ENCODE measurements at regions not wholly inside any gene's neighbourhood (a gene's known extent, or its start where the extent isn't known, plus 50 kb on each side); places are given as distances from the start of the nearest gene placed in this dataset.

DNA sequence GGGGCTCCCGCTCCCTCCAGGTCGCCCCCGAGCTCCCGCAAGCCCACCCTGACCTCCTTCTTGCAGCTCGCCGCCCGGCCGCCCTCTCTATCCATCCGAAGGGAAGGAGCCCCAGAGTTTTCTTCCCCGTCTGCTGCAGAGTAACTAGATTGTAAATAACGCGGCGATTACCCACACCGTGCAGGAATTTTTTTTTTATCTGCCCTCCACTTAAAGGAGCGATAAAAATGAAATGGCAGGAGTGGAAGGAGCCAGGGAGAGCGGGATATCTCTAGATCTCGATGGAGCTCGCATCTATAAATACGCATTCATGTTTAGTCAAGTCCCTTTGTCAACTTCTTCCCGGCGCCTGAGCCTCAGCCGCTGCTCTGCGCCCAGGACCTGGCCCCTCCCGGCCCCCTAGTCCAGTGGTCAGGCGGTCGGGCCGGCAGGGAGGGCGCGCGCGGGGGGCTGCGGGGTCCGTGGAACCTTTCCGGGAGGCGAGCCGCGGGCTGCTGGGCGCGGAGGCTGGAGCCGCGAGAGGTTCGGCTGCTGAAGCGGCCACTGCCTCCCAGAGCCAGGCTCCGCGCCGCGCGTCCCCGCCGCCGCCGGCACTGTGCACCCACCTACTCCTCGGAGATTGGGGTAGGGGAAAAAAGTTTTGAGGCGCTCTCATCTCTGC, 386.0 kb downstream of the BCAT1 start:
- 0% methylated on average over 2 of the region's 54 CpGs; no CpG with 5 or more reads in 1 of the 2 experiments for WGBS, 2 experiments (ENCODE audit: extremely low coverage in 2 of 2, insufficient read length in 1 of 2)
- Histone ChIP-seq H3K27me3 (ENCODE audit: control insufficient read depth, insufficient read depth, low read length) (no peaks in the 10 kb centered on the region), H3K27ac (ENCODE audit: insufficient read depth, low read length) (peak overlapping the region; percentile 75), H4K20me1 (ENCODE audit: insufficient read depth, low read length) (no peaks in the 10 kb centered on the region), H4K8ac (ENCODE audit: low read depth in 2 of 2, low read length in 2 of 2) (peak overlapping the region; percentile 16 to 80; a peak in 2 of 4 replicates), H3K4ac (ENCODE audit: low read depth, low read length) (peak overlapping the region; percentile 94), H3K14ac (replicated peaks; ENCODE audit: low read depth, low read length) (peak overlapping the region; percentile 98), H2BK120ac (ENCODE audit: low read depth, low read length) (peak overlapping the region; percentile 87), H3K36me3 (ENCODE audit: control insufficient read depth, insufficient read depth, low read length) (no peaks in the 10 kb centered on the region), H3K9me3 (ENCODE audit: control insufficient read depth, insufficient read depth, low read length) (no peaks in the 10 kb centered on the region), H3K4me1 (ENCODE audit: control insufficient read depth, insufficient read depth, low read length) (peaks cover 5% of the 10 kb centered on the region; the same call in 1 of the 2 replicates), H3K9me1 (ENCODE audit: insufficient read depth, low read length) (no peaks in the 10 kb centered on the region), H4K5ac (ENCODE audit: low read depth, low read length) (peak overlapping the region; percentile 28; the same call in 1 of the 2 replicates), H3K4me3 (ENCODE audit: insufficient read depth, low read depth, low read length) (peak overlapping the region; percentile 98), H3K4me2 (ENCODE audit: low read depth, low read length) (peak overlapping the region; percentile 92), H3K56ac (ENCODE audit: extremely low read depth, insufficient read depth, low read length) (peak overlapping the region; percentile 84; the same call in 1 of the 2 replicates), H3K79me1 (ENCODE audit: low read depth in 1 of 2, low read length in 2 of 2) (peaks cover 9 to 22% of the 10 kb centered on the region in 2 experiments; a peak in 3 of 4 replicates), H2BK20ac (ENCODE audit: low read depth, low read length) (peak overlapping the region; percentile 85), H2BK15ac (ENCODE audit: low read depth, low read length) (peak overlapping the region; percentile 80; the same call in 2 of the 3 replicates), H2BK5ac (ENCODE audit: low read depth, low read length, poor library complexity, severe bottlenecking) (peak overlapping the region; percentile 82), H2AFZ (replicated peaks; ENCODE audit: low read length, poor library complexity) (peak overlapping the region; percentile 92), H2AK5ac (ENCODE audit: low read depth, low read length) (no peak overlapping the region), H3K9ac (ENCODE audit: low read depth, low read length) (peak overlapping the region; percentile 98), H2AK9ac (replicated peaks; ENCODE audit: low read depth, low read length, poor library complexity) (peak overlapping the region; percentile 67), H3K18ac (ENCODE audit: low read depth, low read length) (peak overlapping the region; percentile 80), H3K23ac (ENCODE audit: low read depth, low read length) (peak overlapping the region; percentile 99), H4K91ac (ENCODE audit: insufficient read depth, low read depth, low read length) (peak overlapping the region; percentile 76)
- DNase-seq, result peak; percentile 54
- no TSS peak for BruUV-seq (replicated peaks)
- ChIA-PET CTCF (no interaction called here), POLR2A (ENCODE audit: unreplicated experiment) (interaction anchor here (0.6 kb wide), 1 partner anchor 79 kb away, joined by 3 read pairs; no protein-coding TSS in a partner anchor)
- intact Hi-C loops (cut with micrococcal nuclease) (loop anchor here (1.0 to 10.0 kb wide), 8 partner anchors 34 to 1358 kb away; no protein-coding TSS in a partner anchor), dilution Hi-C loops (cut with HindIII; ENCODE audit: low sequenced_read_pairs, unreplicated experiment) (no loop called here), in situ Hi-C loops (cut with MboI; ENCODE audit: low sequenced_read_pairs) (loop anchor here (25.0 kb wide), 1 partner anchor 451 kb away; no protein-coding TSS in a partner anchor)
- TF ChIP-seq CEBPB (IDR thresholded peaks at IDR 0.05; ENCODE audit: low read depth, low read length), result no peak
- no peak for TF ChIP-seq NFE2L2 (IDR thresholded peaks at IDR 0.05; ENCODE audit: low read depth, low read length)
- TF ChIP-seq RAD21 (IDR thresholded peaks at IDR 0.05; ENCODE audit: low read length), result 0 out of 2 replicates have a peak, but pooled peaks have one; percentile 1
- TF ChIP-seq BHLHE40 (IDR thresholded peaks at IDR 0.05; ENCODE audit: low read depth, low read length), result no peak
- TF ChIP-seq, protein P1, sequence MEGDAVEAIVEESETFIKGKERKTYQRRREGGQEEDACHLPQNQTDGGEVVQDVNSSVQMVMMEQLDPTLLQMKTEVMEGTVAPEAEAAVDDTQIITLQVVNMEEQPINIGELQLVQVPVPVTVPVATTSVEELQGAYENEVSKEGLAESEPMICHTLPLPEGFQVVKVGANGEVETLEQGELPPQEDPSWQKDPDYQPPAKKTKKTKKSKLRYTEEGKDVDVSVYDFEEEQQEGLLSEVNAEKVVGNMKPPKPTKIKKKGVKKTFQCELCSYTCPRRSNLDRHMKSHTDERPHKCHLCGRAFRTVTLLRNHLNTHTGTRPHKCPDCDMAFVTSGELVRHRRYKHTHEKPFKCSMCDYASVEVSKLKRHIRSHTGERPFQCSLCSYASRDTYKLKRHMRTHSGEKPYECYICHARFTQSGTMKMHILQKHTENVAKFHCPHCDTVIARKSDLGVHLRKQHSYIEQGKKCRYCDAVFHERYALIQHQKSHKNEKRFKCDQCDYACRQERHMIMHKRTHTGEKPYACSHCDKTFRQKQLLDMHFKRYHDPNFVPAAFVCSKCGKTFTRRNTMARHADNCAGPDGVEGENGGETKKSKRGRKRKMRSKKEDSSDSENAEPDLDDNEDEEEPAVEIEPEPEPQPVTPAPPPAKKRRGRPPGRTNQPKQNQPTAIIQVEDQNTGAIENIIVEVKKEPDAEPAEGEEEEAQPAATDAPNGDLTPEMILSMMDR (conservative IDR thresholded peaks at IDR 0.05; ENCODE audit: low read depth, low read length), result no peak
- no peak for TF ChIP-seq FOS (IDR thresholded peaks at IDR 0.05; ENCODE audit: low read depth, low read length)
- no peak for TF ChIP-seq MAFK (IDR thresholded peaks at IDR 0.05; ENCODE audit: low read depth, low read length)
- ATAC-seq (ENCODE audit: low read depth), result peak; percentile 41

Data from IMR-90 (cell line).